ENCODE measurements at regions not wholly inside any gene's neighbourhood (a gene's known extent, or its start where the extent isn't known, plus 50 kb on each side); places are given as distances from the start of the nearest gene placed in this dataset.

- Histone ChIP-seq H3K9ac (ENCODE audit: insufficient read depth in 1 of 2, low read depth in 2 of 2, low read length in 2 of 2) (no peak overlapping the region), H3K4me2 (ENCODE audit: insufficient read depth, low read length) (no peak overlapping the region), H3K27me3 (ENCODE audit: control insufficient read depth in 2 of 2, insufficient read depth in 2 of 2, low read length in 2 of 2) (no peaks in the 10 kb centered on the region), H3K4me1 (replicated peaks in 1 of 2; ENCODE audit: control insufficient read depth in 2 of 2, insufficient read depth in 2 of 2, low read length in 2 of 2) (no peaks in the 10 kb centered on the region), H3K36me3 (ENCODE audit: control insufficient read depth, insufficient read depth, low read length) (no peaks in the 10 kb centered on the region), H3K27ac (ENCODE audit: extremely low read depth, low read depth, low read length) (no peak overlapping the region), H3K4me3 (no peak overlapping the region), H3K9me3 (replicated peaks; ENCODE audit: control insufficient read depth, insufficient read depth, low read depth, low read length) (no peaks in the 10 kb centered on the region), H2AFZ (ENCODE audit: low read depth, low read length) (no peak overlapping the region), H4K20me1 (replicated peaks; ENCODE audit: control insufficient read depth, insufficient read depth, low read length) (no peaks in the 10 kb centered on the region), H3K9me1 (ENCODE audit: control insufficient read depth, insufficient read depth, low read length) (no peaks in the 10 kb centered on the region), H3K79me2 (ENCODE audit: control insufficient read depth, insufficient read depth, low read length) (no peaks in the 10 kb centered on the region)
- FAIRE-seq, result no peak
- CTCF ChIA-PET (ENCODE audit: low intra/inter-chr PET ratio), result no interaction called here
- WGBS (ENCODE audit: insufficient coverage, low coverage, missing lambda C conversion rate), result 0% methylated on average over 9 of the region's 9 CpGs
- in situ Hi-C loops (cut with MboI), result no loop called here
- POLR2A ChIA-PET, result no interaction called here
- no peak for DNase-seq (ENCODE audit: extremely low read depth in 1 of 4, low spot score in 3 of 4)
- TF ChIP-seq AFF4 (CRISPR knock-in tag; IDR thresholded peaks at IDR 0.05) (no peak), TAF15 (IDR thresholded peaks at IDR 0.05; ENCODE audit: low read depth, low read length) (no peak), ETV6 (IDR thresholded peaks at IDR 0.05; ENCODE audit: borderline replicate concordance in 1 of 2, low read depth in 2 of 2, low read length in 1 of 2) (no peak), ETV6 (CRISPR knock-in tag; IDR thresholded peaks at IDR 0.05; ENCODE audit: borderline replicate concordance) (no peak), SMARCA5 (IDR thresholded peaks at IDR 0.05) (no peak), ARID1B (IDR thresholded peaks at IDR 0.05) (no peak), HEY1 (CRISPR knock-in tag; IDR thresholded peaks at IDR 0.05; ENCODE audit: borderline replicate concordance) (no peak), HDAC2 (IDR thresholded peaks at IDR 0.05) (no peak), TAF7 (tag; IDR thresholded peaks at IDR 0.05) (no peak), PPARD (CRISPR knock-in tag; IDR thresholded peaks at IDR 0.05) (no peak), ETV5 (CRISPR knock-in tag; IDR thresholded peaks at IDR 0.05; ENCODE audit: low read depth) (no peak), ZNF551 (CRISPR knock-in tag; IDR thresholded peaks at IDR 0.05) (no peak)
- TF ChIP-seq, protein P1, sequence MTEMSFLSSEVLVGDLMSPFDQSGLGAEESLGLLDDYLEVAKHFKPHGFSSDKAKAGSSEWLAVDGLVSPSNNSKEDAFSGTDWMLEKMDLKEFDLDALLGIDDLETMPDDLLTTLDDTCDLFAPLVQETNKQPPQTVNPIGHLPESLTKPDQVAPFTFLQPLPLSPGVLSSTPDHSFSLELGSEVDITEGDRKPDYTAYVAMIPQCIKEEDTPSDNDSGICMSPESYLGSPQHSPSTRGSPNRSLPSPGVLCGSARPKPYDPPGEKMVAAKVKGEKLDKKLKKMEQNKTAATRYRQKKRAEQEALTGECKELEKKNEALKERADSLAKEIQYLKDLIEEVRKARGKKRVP (CRISPR knock-in tag; IDR thresholded peaks at IDR 0.05), result no peak
- ATAC-seq, result no peak
- intact Hi-C loops (cut with micrococcal nuclease), result no loop called here
- BruUV-seq (replicated peaks), result no TSS peak
Measured at GRCh38 chr12:82209533-82209932, 148.7 kb downstream of the CCDC59 start.

All from K562 (cell line).